Esophagus muscularis mucosa (tissue), 4 donors: ENCODE measurements at regions not wholly inside any gene's neighbourhood (a gene's known extent, or its start where the extent isn't known, plus 50 kb on each side); places are given as distances from the start of the nearest gene placed in this dataset.

Source experiments
- DNase-seq: peaks from one replicate; pipeline ENCODE4 v3.0.0-alpha.2; 2017; ENCODE audit errors: extremely low spot score
- H3K27ac ChIP-seq, 4 donors: fragments of 200-600 bp; sonication (generic); replicated peaks in 1 of 4; 1 replicate in 3 of 4; 2 replicates in 1 of 4; pipeline ENCODE4 v1.5.1; 2016 to 2019; ENCODE audit warnings: mild to moderate bottlenecking in 1 of 4
- H3K27me3 ChIP-seq, 4 donors: fragments of 200-600 bp; sonication (generic); one replicate each; pipeline versions ENCODE4 v1.5.1 to v1.6.0; 2016 to 2019
- H3K36me3 ChIP-seq, 4 donors: fragments of 200-600 bp; sonication (generic); one replicate each; pipeline ENCODE4 v1.5.1; 2016 to 2019
- H3K4me1 ChIP-seq, 4 donors: fragments of 200-600 bp; sonication (generic); one replicate each; pipeline ENCODE4 v1.5.1; 2016 to 2019
- H3K4me3 ChIP-seq, 4 donors: fragments of 200-600 bp; sonication (generic); 1 replicate in 2 of 4; 2 replicates in 2 of 4; pipeline ENCODE4 v1.5.1; 2016 to 2019; ENCODE audit warnings: mild to moderate bottlenecking in 4 of 4, moderate library complexity in 1 of 4
- H3K9me3 ChIP-seq, 4 donors: fragments of 200-600 bp; sonication (generic); 1 replicate in 3 of 4; 2 replicates in 1 of 4; pipeline ENCODE4 v1.5.1; 2016 to 2019
- EP300 ChIP-seq: sonication (generic); formaldehyde crosslinking; IDR thresholded peaks from one replicate; pipeline ENCODE4 v1.6.1; 2017; ENCODE audit warnings: antibody characterized with exemption
- POLR2A ChIP-seq: fragments of 450-650 bp; IDR thresholded peaks from one replicate; pipeline ENCODE4 v1.6.1; 2017; ENCODE audit warnings: antibody characterized with exemption, moderate library complexity, mild to moderate bottlenecking, low read depth
- POLR2AphosphoS5 ChIP-seq, 2 donors: sonication (generic); formaldehyde crosslinking; IDR thresholded peaks; one replicate each; pipeline ENCODE4 v1.6.1; 2017; ENCODE audit warnings: antibody characterized with exemption in 2 of 2
- WGBS: methylation state at CpG from one replicate; pipeline ENCODE4 v1.1.5; 2018; 5-methylcytosine and 5-hydroxymethylcytosine counted together
- intact Hi-C: fragments of 100-400 bp; cut with DNase I; formaldehyde crosslinking; loops from one replicate; pipeline ENCODE4 v1.15.1; 2023
- TF ChIP-seq, protein P1 (sequence below), 3 experiments: fragments of 200-600 bp in 2 of 3; fragments of 450-650 bp in 1 of 3; sonication (generic) in 2 of 3; IDR thresholded peaks; one replicate each; pipeline ENCODE4 v1.5.1; 2017 to 2019; ENCODE audit warnings: antibody characterized with exemption in 3 of 3, mild to moderate bottlenecking in 2 of 3, moderate library complexity in 1 of 3

- TF ChIP-seq POLR2AphosphoS5 (IDR thresholded peaks at IDR 0.05): no peak
- no peak for TF ChIP-seq POLR2A
- TF ChIP-seq EP300: no peak
- TF ChIP-seq, protein P1, sequence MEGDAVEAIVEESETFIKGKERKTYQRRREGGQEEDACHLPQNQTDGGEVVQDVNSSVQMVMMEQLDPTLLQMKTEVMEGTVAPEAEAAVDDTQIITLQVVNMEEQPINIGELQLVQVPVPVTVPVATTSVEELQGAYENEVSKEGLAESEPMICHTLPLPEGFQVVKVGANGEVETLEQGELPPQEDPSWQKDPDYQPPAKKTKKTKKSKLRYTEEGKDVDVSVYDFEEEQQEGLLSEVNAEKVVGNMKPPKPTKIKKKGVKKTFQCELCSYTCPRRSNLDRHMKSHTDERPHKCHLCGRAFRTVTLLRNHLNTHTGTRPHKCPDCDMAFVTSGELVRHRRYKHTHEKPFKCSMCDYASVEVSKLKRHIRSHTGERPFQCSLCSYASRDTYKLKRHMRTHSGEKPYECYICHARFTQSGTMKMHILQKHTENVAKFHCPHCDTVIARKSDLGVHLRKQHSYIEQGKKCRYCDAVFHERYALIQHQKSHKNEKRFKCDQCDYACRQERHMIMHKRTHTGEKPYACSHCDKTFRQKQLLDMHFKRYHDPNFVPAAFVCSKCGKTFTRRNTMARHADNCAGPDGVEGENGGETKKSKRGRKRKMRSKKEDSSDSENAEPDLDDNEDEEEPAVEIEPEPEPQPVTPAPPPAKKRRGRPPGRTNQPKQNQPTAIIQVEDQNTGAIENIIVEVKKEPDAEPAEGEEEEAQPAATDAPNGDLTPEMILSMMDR (IDR thresholded peaks at IDR 0.05): no peak
- Histone ChIP-seq H3K4me3 (no peak overlapping the region), H3K9me3 (no peaks in the 10 kb centered on the region), H3K27ac (no peak overlapping the region), H3K4me1 (no peaks in the 10 kb centered on the region), H3K36me3 (no peaks in the 10 kb centered on the region), H3K27me3 (peaks cover 0 to 9% (median 0%) of the 10 kb centered on the region in 4 donors)
- intact Hi-C loops: no loop called here
- peak; percentile 77 for DNase-seq
- WGBS: 91% methylated on average over 22 of the region's 22 CpGs
These were observed 226.0 kb upstream of the ADARB2 start for GRCh38 chr10:1963341-1963740.

DNA sequence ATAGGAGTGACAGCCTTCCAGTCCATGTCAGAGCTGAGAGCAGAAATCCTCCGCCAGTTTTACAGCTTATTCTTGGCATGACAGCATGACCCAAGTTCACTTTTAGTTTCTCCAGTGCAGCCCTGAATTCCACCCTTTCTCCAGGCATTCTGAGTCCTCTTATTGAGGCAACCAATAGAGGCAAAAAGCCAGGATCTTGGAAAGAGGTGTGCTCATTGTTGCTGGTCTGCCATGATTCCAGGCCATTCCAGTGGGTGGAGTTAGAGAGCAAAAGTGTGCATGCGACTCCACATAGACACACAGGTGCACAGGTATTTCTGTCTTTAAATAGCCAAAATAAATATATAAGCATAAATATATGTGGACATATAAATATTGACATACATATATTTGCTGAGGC lies 224.7 kb upstream of the ADARB2 start:
- no peaks in the 10 kb centered on the region for H3K9me3 ChIP-seq
- no peaks in the 10 kb centered on the region for H3K36me3 ChIP-seq
- H3K27me3 ChIP-seq: peaks cover 0 to 9% (median 0%) of the 10 kb centered on the region in 4 donors
- TF ChIP-seq POLR2A (no peak), EP300 (no peak), POLR2AphosphoS5 (IDR thresholded peaks at IDR 0.05) (no peak)
- TF ChIP-seq, protein P1 (IDR thresholded peaks at IDR 0.05): no peak
- no peaks in the 10 kb centered on the region for H3K4me1 ChIP-seq
- no peak overlapping the region for H3K4me3 ChIP-seq
- H3K27ac ChIP-seq: no peak overlapping the region
- intact Hi-C loops: no loop called here
- 83% methylated on average over 2 of the region's 2 CpGs for WGBS
- no peak for DNase-seq

- WGBS: 80% methylated on average over 2 of the region's 2 CpGs
- intact Hi-C loops: no loop called here
These were observed 223.7 kb upstream of the ADARB2 start for GRCh38 chr10:1960982-1961381.

GRCh38 chr10:1957057-1957456 lies 219.7 kb upstream of the ADARB2 start:
- 49% methylated on average over 4 of the region's 4 CpGs for WGBS
- Histone ChIP-seq H3K4me1 (no peaks in the 10 kb centered on the region), H3K4me3 (no peak overlapping the region), H3K27ac (no peak overlapping the region), H3K36me3 (no peaks in the 10 kb centered on the region), H3K9me3 (no peaks in the 10 kb centered on the region), H3K27me3 (peaks cover 0 to 8% (median 0%) of the 10 kb centered on the region in 4 donors)
- TF ChIP-seq EP300 (no peak), POLR2A (no peak), POLR2AphosphoS5 (IDR thresholded peaks at IDR 0.05) (no peak)
- TF ChIP-seq, protein P1 (IDR thresholded peaks at IDR 0.05): no peak
- DNase-seq: no peak
- intact Hi-C loops: no loop called here

More at GRCh38 chr10:1960982-1961381, 223.7 kb upstream of the ADARB2 start:
- H3K4me3 ChIP-seq: no peak overlapping the region
- TF ChIP-seq, protein P1 (IDR thresholded peaks at IDR 0.05): no peak
- TF ChIP-seq EP300 (no peak), POLR2AphosphoS5 (IDR thresholded peaks at IDR 0.05) (no peak), POLR2A (no peak)
- H3K27me3 ChIP-seq: peaks cover 0 to 9% (median 0%) of the 10 kb centered on the region in 4 donors
- no peak overlapping the region for H3K27ac ChIP-seq
- no peaks in the 10 kb centered on the region for H3K4me1 ChIP-seq
- H3K9me3 ChIP-seq: no peaks in the 10 kb centered on the region
- no peak for DNase-seq
- H3K36me3 ChIP-seq: no peaks in the 10 kb centered on the region

DNA sequence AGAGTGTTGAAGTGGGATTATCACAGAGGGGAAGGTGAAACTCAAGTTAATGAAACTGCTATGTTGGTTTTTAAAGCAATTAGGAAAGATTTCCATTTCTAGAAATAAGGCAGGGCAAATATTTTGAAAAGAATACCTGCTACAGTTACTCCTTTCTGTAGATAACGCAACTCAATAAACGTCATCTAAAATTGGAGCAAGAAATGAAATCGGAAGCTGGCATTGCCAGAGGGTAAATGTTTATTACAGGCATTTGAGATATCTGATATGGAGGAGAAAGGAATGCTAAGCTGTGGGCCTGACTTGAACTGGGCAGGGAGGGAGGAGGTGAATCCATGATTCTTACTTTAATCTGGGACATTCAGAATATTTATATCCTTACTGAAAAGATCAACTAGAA lies 217.0 kb upstream of the ADARB2 start:
- no peaks in the 10 kb centered on the region for H3K4me1 ChIP-seq
- H3K27ac ChIP-seq: no peak overlapping the region
- no peaks in the 10 kb centered on the region for H3K9me3 ChIP-seq
- no peak overlapping the region for H3K4me3 ChIP-seq
- intact Hi-C loops: no loop called here
- H3K36me3 ChIP-seq: no peaks in the 10 kb centered on the region
- no peak for DNase-seq
- TF ChIP-seq POLR2A (no peak), EP300 (no peak), POLR2AphosphoS5 (IDR thresholded peaks at IDR 0.05) (no peak)
- TF ChIP-seq, protein P1 (IDR thresholded peaks at IDR 0.05): no peak
- 60% methylated on average over 3 of the region's 3 CpGs for WGBS
- no peaks in the 10 kb centered on the region for H3K27me3 ChIP-seq
